CD14-positive monocyte (primary cell): ENCODE measurements at regions not wholly inside any gene's neighbourhood (a gene's known extent, or its start where the extent isn't known, plus 50 kb on each side); places are given as distances from the start of the nearest gene placed in this dataset.

ENCODE experiments used
- DNase-seq, 3 donors: peaks; one replicate each; pipeline ENCODE4 v3.0.0-alpha.2; 2011 to 2022
- H2AFZ ChIP-seq: 2 replicates; pipeline ENCODE4 v1.6.0; 2012; ENCODE audit warnings: mild to moderate bottlenecking, low read depth, low read length, inconsistent platforms; ENCODE audit not compliant: insufficient read depth, poor library complexity, severe bottlenecking
- H3K27ac ChIP-seq, 2 donors: 1 replicate in 1 of 2; 2 replicates in 1 of 2; pipeline ENCODE4 v1.5.1; 2012 to 2013; ENCODE audit warnings: low read length in 2 of 2, control low read depth in 1 of 2, inconsistent platforms in 1 of 2, low read depth in 1 of 2, mild to moderate bottlenecking in 1 of 2
- H3K27me3 ChIP-seq, 2 donors: one replicate each; pipeline versions ENCODE4 v1.6.0 to v1.6.1; 2011 to 2013; ENCODE audit warnings: low read length in 2 of 2; ENCODE audit not compliant: control insufficient read depth in 2 of 2, insufficient read depth in 2 of 2
- H3K36me3 ChIP-seq, 2 donors: replicated peaks in 1 of 2; 1 replicate in 1 of 2; 2 replicates in 1 of 2; pipeline versions ENCODE4 v1.5.1 to v1.6.1; 2012 to 2013; ENCODE audit warnings: low read length in 2 of 2, control low read depth in 1 of 2, inconsistent platforms in 1 of 2, mild to moderate bottlenecking in 1 of 2; ENCODE audit not compliant: insufficient read depth in 2 of 2, control insufficient read depth in 1 of 2
- H3K4me1 ChIP-seq, 2 donors: 1 replicate in 1 of 2; 2 replicates in 1 of 2; pipeline versions ENCODE4 v1.5.1 to v1.6.1; 2012 to 2013; ENCODE audit warnings: low read length in 2 of 2, control low read depth in 1 of 2, inconsistent platforms in 1 of 2, mild to moderate bottlenecking in 1 of 2, moderate library complexity in 1 of 2; ENCODE audit not compliant: insufficient read depth in 2 of 2, control insufficient read depth in 1 of 2
- H3K4me2 ChIP-seq: replicated peaks from 2 replicates; pipeline ENCODE3; 2012; ENCODE audit warnings: low read length, moderate library complexity, mild to moderate bottlenecking; ENCODE audit not compliant: poor library complexity, severe bottlenecking; ENCODE audit errors: extremely low read depth
- H3K4me3 ChIP-seq, 3 experiments: fragments of 200-600 bp in 1 of 3; sonication (generic) in 1 of 3; replicated peaks in 1 of 3; 1 replicate in 2 of 3; 2 replicates in 1 of 3; pipeline ENCODE4 v1.5.1; 2011 to 2013; ENCODE audit warnings: low read length in 3 of 3, mild to moderate bottlenecking in 3 of 3, control low read depth in 2 of 3, low read depth in 2 of 3, inconsistent platforms in 1 of 3, moderate library complexity in 1 of 3
- H3K79me2 ChIP-seq: 2 replicates; pipeline ENCODE4 v1.6.0; 2012; ENCODE audit warnings: mild to moderate bottlenecking, control low read depth, inconsistent platforms, low read length, moderate library complexity; ENCODE audit not compliant: insufficient read depth
- H3K9ac ChIP-seq: 2 replicates; pipeline ENCODE4 v1.6.0; 2017; ENCODE audit warnings: low read length, mild to moderate bottlenecking; ENCODE audit not compliant: insufficient read depth, poor library complexity, severe bottlenecking
- H3K9me3 ChIP-seq, 2 donors: replicated peaks in 1 of 2; 1 replicate in 1 of 2; 2 replicates in 1 of 2; pipeline versions ENCODE4 v1.5.1 to v1.6.1; 2012 to 2013; ENCODE audit warnings: low read length in 2 of 2, control low read depth in 1 of 2; ENCODE audit not compliant: control insufficient read depth in 1 of 2, insufficient read depth in 1 of 2
- H4K20me1 ChIP-seq: 2 replicates; pipeline ENCODE4 v1.6.0; 2012; ENCODE audit warnings: mild to moderate bottlenecking, low read length, control low read depth, moderate library complexity; ENCODE audit not compliant: insufficient read depth
- H3K27ac Mint-ChIP-seq, 7 donors: one replicate each; pipeline ENCODE4 v1.8.0; 2020; ENCODE audit warnings: mild to moderate bottlenecking in 7 of 7, mixed read lengths in 7 of 7, moderate library complexity in 6 of 7, inconsistent platforms in 2 of 7
- H3K27me3 Mint-ChIP-seq, 3 donors: one replicate each; pipeline ENCODE4 v1.8.0; 2021 to 2022; ENCODE audit warnings: low read depth in 3 of 3, mild to moderate bottlenecking in 3 of 3, mixed read lengths in 3 of 3, moderate library complexity in 3 of 3, inconsistent platforms in 1 of 3
- H3K36me3 Mint-ChIP-seq, 2 donors: one replicate each; pipeline ENCODE4 v1.8.0; 2020; ENCODE audit warnings: mixed read lengths in 2 of 2, inconsistent platforms in 1 of 2, mild to moderate bottlenecking in 1 of 2
- H3K4me1 Mint-ChIP-seq: one replicate; pipeline ENCODE4 v1.8.0; 2020; ENCODE audit warnings: mild to moderate bottlenecking, mixed read lengths
- H3K4me3 Mint-ChIP-seq, 2 donors: one replicate each; pipeline ENCODE4 v1.8.0; 2020; ENCODE audit warnings: mild to moderate bottlenecking in 2 of 2, mixed read lengths in 2 of 2, moderate library complexity in 1 of 2
- H3K9me3 Mint-ChIP-seq, 7 donors: one replicate each; pipeline ENCODE4 v1.8.0; 2020 to 2022; ENCODE audit warnings: mixed read lengths in 7 of 7, mild to moderate bottlenecking in 6 of 7, moderate library complexity in 6 of 7, inconsistent platforms in 2 of 7
- WGBS: methylation state at CpG from one replicate; pipeline ENCODE4 v1.1.5; 2013; ENCODE audit warnings: missing lambda C conversion rate; ENCODE audit not compliant: insufficient coverage; 5-methylcytosine and 5-hydroxymethylcytosine counted together
- intact Hi-C, 2 donors: fragments of 100-400 bp; cut with micrococcal nuclease; formaldehyde crosslinking; loops; one replicate each; pipeline versions ENCODE4 v1.15.0 to v1.15.1; 2023
- TF ChIP-seq, protein P1 (sequence below): fragments of 200-600 bp; IDR thresholded peaks from one replicate; pipeline ENCODE4 v1.8.0; 2022; ENCODE audit warnings: antibody characterized with exemption, mild to moderate bottlenecking

DNA sequence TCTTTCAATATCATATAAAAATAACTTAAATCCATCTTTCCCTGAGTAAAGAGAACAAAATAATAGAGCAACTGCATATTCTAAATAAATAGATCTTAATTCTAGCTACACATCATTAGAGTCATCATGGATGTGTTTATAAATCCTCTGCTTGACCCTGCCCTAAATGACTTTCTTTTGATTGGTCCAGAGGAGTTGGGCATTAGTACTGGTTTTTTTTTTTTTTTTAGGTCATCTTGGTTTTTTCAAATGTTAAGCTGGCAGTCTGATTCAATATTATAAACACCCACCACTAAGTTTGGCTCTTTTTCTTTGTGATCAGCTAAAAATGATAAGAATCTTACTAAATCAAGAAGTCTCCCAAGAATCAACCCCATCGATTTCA is 504.0 kb upstream of the CBLB start:
- WGBS = no CpG with 5 or more reads among the region's 1 CpG
- no peaks in the 10 kb centered on the region for H3K4me1 ChIP-seq
- no peak overlapping the region for H3K4me2 ChIP-seq
- H2AFZ ChIP-seq = no peak overlapping the region
- Mint-ChIP-seq H3K27me3 (no peaks in the 10 kb centered on the region), H3K4me1 (no peaks in the 10 kb centered on the region), H3K27ac (no peak overlapping the region), H3K9me3 (peaks cover 0 to 9% (median 2%) of the 10 kb centered on the region in 7 donors), H3K4me3 (no peak overlapping the region), H3K36me3 (no peaks in the 10 kb centered on the region)
- no peak overlapping the region for H3K4me3 ChIP-seq
- H3K9me3 ChIP-seq = no peaks in the 10 kb centered on the region
- intact Hi-C loops = no loop called here
- no peaks in the 10 kb centered on the region for H4K20me1 ChIP-seq
- no peaks in the 10 kb centered on the region for H3K79me2 ChIP-seq
- TF ChIP-seq, protein P1, sequence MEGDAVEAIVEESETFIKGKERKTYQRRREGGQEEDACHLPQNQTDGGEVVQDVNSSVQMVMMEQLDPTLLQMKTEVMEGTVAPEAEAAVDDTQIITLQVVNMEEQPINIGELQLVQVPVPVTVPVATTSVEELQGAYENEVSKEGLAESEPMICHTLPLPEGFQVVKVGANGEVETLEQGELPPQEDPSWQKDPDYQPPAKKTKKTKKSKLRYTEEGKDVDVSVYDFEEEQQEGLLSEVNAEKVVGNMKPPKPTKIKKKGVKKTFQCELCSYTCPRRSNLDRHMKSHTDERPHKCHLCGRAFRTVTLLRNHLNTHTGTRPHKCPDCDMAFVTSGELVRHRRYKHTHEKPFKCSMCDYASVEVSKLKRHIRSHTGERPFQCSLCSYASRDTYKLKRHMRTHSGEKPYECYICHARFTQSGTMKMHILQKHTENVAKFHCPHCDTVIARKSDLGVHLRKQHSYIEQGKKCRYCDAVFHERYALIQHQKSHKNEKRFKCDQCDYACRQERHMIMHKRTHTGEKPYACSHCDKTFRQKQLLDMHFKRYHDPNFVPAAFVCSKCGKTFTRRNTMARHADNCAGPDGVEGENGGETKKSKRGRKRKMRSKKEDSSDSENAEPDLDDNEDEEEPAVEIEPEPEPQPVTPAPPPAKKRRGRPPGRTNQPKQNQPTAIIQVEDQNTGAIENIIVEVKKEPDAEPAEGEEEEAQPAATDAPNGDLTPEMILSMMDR = no peak
- no peaks in the 10 kb centered on the region for H3K27me3 ChIP-seq
- no peaks in the 10 kb centered on the region for H3K36me3 ChIP-seq
- DNase-seq = no peak
- H3K27ac ChIP-seq = no peak overlapping the region
- no peak overlapping the region for H3K9ac ChIP-seq

- H3K9ac ChIP-seq = no peak overlapping the region
- no peak for DNase-seq
- TF ChIP-seq, protein P1 = no peak
- H3K27ac ChIP-seq = no peak overlapping the region
- H3K79me2 ChIP-seq = no peaks in the 10 kb centered on the region
- WGBS = 86% methylated on average over 5 of the region's 5 CpGs
- H3K4me1 Mint-ChIP-seq = no peaks in the 10 kb centered on the region
- no peaks in the 10 kb centered on the region for H4K20me1 ChIP-seq
- no peaks in the 10 kb centered on the region for H3K4me1 ChIP-seq
- H3K27ac Mint-ChIP-seq = no peak overlapping the region
- no peaks in the 10 kb centered on the region for H3K36me3 Mint-ChIP-seq
- H3K4me3 ChIP-seq = no peak overlapping the region
- H3K9me3 Mint-ChIP-seq = peaks cover 0 to 7% (median 1%) of the 10 kb centered on the region in 7 donors
- intact Hi-C loops = no loop called here
- H3K36me3 ChIP-seq = no peaks in the 10 kb centered on the region
- H3K9me3 ChIP-seq = no peaks in the 10 kb centered on the region
- no peaks in the 10 kb centered on the region for H3K27me3 Mint-ChIP-seq
- no peak overlapping the region for H3K4me2 ChIP-seq
- H3K27me3 ChIP-seq = no peaks in the 10 kb centered on the region
- no peak overlapping the region for H3K4me3 Mint-ChIP-seq
- no peak overlapping the region for H2AFZ ChIP-seq
Measured at GRCh38 chr3:106376016-106376570, 507.3 kb upstream of the CBLB start.
